ENCODE measurements at regions not wholly inside any gene's neighbourhood (a gene's known extent, or its start where the extent isn't known, plus 50 kb on each side); places are given as distances from the start of the nearest gene placed in this dataset.

DNA sequence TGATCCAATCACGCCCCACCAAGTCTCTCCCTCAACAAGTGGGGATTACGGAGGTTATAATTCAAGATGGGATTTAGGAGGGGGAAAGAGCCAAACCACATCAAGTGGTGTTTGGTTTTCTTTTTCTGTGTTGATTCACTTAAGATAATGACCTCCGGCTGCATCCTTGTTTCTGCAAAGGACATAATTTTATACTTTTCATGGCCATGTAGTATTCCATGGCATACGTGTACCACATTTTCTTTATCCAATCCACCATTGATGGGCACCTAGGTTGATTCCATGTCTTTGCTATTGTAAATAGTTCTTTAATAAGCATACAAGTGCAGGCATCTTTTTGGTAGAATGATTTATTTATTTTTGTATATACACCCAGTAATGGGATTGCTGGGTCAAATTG, 162.5 kb upstream of the JUN start:
- no peaks in the 10 kb centered on the region for H3K36me3 ChIP-seq (ENCODE audit: control insufficient read depth in 2 of 2, extremely low read depth in 1 of 2, insufficient read depth in 2 of 2, low read length in 2 of 2)
- H3K27me3 ChIP-seq (ENCODE audit: control insufficient read depth, extremely low read depth, insufficient read depth, low read length) = no peaks in the 10 kb centered on the region
- H3K4me1 ChIP-seq (ENCODE audit: control insufficient read depth, extremely low read depth, insufficient read depth, low read length) = peaks cover 13% of the 10 kb centered on the region
- H3K4me3 ChIP-seq (ENCODE audit: control insufficient read depth in 2 of 3, extremely low read depth in 1 of 3, insufficient read depth in 2 of 3, low read depth in 1 of 3, low read length in 3 of 3) = no peak overlapping the region
- H3K9me3 ChIP-seq (ENCODE audit: control insufficient read depth, low read depth, low read length) = no peaks in the 10 kb centered on the region
- H2AFZ ChIP-seq (ENCODE audit: control insufficient read depth, low read length) = no peak overlapping the region
- no peaks in the 10 kb centered on the region for H4K20me1 ChIP-seq (ENCODE audit: control insufficient read depth, extremely low read depth, insufficient read depth, low read length)
- FAIRE-seq (no peak), DNase-seq (ENCODE audit: low read depth, low spot score) (no peak)
- no peak overlapping the region for H3K9ac ChIP-seq (ENCODE audit: control insufficient read depth, extremely low read depth, insufficient read depth, low read length)
- no peaks in the 10 kb centered on the region for H3K79me2 ChIP-seq (ENCODE audit: control insufficient read depth, insufficient read depth, low read length)
- no peaks in the 10 kb centered on the region for H3K9me1 ChIP-seq (ENCODE audit: control insufficient read depth, extremely low read depth, insufficient read depth, low read length)
- dilution Hi-C loops (cut with MboI; ENCODE audit: extremely low pct_ligation_motif_present, low sequenced_read_pairs) = no loop called here
- no peak overlapping the region for H3K27ac ChIP-seq (ENCODE audit: control insufficient read depth, insufficient read depth, low read length)
- TF ChIP-seq, protein P1, sequence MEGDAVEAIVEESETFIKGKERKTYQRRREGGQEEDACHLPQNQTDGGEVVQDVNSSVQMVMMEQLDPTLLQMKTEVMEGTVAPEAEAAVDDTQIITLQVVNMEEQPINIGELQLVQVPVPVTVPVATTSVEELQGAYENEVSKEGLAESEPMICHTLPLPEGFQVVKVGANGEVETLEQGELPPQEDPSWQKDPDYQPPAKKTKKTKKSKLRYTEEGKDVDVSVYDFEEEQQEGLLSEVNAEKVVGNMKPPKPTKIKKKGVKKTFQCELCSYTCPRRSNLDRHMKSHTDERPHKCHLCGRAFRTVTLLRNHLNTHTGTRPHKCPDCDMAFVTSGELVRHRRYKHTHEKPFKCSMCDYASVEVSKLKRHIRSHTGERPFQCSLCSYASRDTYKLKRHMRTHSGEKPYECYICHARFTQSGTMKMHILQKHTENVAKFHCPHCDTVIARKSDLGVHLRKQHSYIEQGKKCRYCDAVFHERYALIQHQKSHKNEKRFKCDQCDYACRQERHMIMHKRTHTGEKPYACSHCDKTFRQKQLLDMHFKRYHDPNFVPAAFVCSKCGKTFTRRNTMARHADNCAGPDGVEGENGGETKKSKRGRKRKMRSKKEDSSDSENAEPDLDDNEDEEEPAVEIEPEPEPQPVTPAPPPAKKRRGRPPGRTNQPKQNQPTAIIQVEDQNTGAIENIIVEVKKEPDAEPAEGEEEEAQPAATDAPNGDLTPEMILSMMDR (optimal IDR thresholded peaks at IDR 0.05 in 1 of 3, IDR thresholded peaks at IDR 0.05 in 1 of 3, conservative IDR thresholded peaks at IDR 0.05 in 1 of 3; ENCODE audit: extremely low read depth in 1 of 3, insufficient read depth in 2 of 3, low read length in 3 of 3) = no peak
- no peak overlapping the region for H3K4me2 ChIP-seq (ENCODE audit: control insufficient read depth, extremely low read depth, insufficient read depth, low read depth, low read length)

DNA sequence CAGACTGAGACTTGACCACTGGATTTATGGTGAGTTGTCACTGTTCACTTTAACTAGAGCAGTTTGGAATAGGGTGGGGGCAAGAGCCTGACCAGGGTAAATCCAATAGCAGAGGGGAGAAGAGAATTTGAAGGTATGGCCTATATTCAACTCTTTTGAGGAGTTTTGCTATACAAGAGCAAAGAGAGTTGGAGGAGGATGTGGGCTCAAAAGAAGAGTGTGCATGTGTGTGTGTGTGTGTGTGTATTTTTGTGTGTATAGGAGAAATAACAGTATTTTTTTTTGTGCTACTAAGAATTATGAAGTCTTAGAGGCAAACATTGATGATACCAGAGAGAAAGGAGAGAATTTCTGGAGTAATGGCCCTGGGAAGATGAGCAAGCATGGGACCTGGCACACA, 164.8 kb upstream of the JUN start:
- dilution Hi-C loops (cut with MboI; ENCODE audit: extremely low pct_ligation_motif_present, low sequenced_read_pairs) = no loop called here
- FAIRE-seq (no peak), DNase-seq (ENCODE audit: low read depth, low spot score) (no peak)
- no peaks in the 10 kb centered on the region for H3K27me3 ChIP-seq (ENCODE audit: control insufficient read depth, extremely low read depth, insufficient read depth, low read length)
- H3K36me3 ChIP-seq (ENCODE audit: control insufficient read depth in 2 of 2, extremely low read depth in 1 of 2, insufficient read depth in 2 of 2, low read length in 2 of 2) = no peaks in the 10 kb centered on the region
- no peaks in the 10 kb centered on the region for H3K9me3 ChIP-seq (ENCODE audit: control insufficient read depth, low read depth, low read length)
- TF ChIP-seq, protein P1 (optimal IDR thresholded peaks at IDR 0.05 in 1 of 3, IDR thresholded peaks at IDR 0.05 in 1 of 3, conservative IDR thresholded peaks at IDR 0.05 in 1 of 3; ENCODE audit: extremely low read depth in 1 of 3, insufficient read depth in 2 of 3, low read length in 3 of 3) = no peak
- no peak for TF ChIP-seq EZH2 (IDR thresholded peaks at IDR 0.05; ENCODE audit: low read length)
- H4K20me1 ChIP-seq (ENCODE audit: control insufficient read depth, extremely low read depth, insufficient read depth, low read length) = no peaks in the 10 kb centered on the region
- H3K79me2 ChIP-seq (ENCODE audit: control insufficient read depth, insufficient read depth, low read length) = no peaks in the 10 kb centered on the region
- H3K4me1 ChIP-seq (ENCODE audit: control insufficient read depth, extremely low read depth, insufficient read depth, low read length) = no peaks in the 10 kb centered on the region
- no peak overlapping the region for H3K4me2 ChIP-seq (ENCODE audit: control insufficient read depth, extremely low read depth, insufficient read depth, low read depth, low read length)
- no peak overlapping the region for H3K27ac ChIP-seq (ENCODE audit: control insufficient read depth, insufficient read depth, low read length)
- no peak overlapping the region for H3K4me3 ChIP-seq (ENCODE audit: control insufficient read depth in 2 of 3, extremely low read depth in 1 of 3, insufficient read depth in 2 of 3, low read depth in 1 of 3, low read length in 3 of 3)
- H2AFZ ChIP-seq (ENCODE audit: control insufficient read depth, low read length) = no peak overlapping the region
- H3K9ac ChIP-seq (ENCODE audit: control insufficient read depth, extremely low read depth, insufficient read depth, low read length) = no peak overlapping the region
- H3K9me1 ChIP-seq (ENCODE audit: control insufficient read depth, extremely low read depth, insufficient read depth, low read length) = no peaks in the 10 kb centered on the region
